Effector memory CD8-positive, alpha-beta T cell (primary cell): ENCODE measurements at regions not wholly inside any gene's neighbourhood (a gene's known extent, or its start where the extent isn't known, plus 50 kb on each side); places are given as distances from the start of the nearest gene placed in this dataset.
"Not testable (repeated sequence)": the region's sequence is repeated elsewhere in the genome, so short reads cannot be mapped to it uniquely, and the experiment has no call there.

ENCODE experiments used
- ATAC-seq: fragments of 150-1000 bp; cut with Tn5 transposase; replicated peaks from 2 replicates; pipeline ENCODE4 v1.10.0; 2021; ENCODE audit warnings: mild to moderate bottlenecking, moderate library complexity
- DNase-seq, 3 experiments: peaks; one replicate each; pipeline ENCODE4 v3.0.0; 2021
- H3K27ac Mint-ChIP-seq, 2 donors: one replicate each; pipeline ENCODE4 v1.8.0; 2022; ENCODE audit warnings: mild to moderate bottlenecking in 2 of 2, mixed read lengths in 2 of 2, moderate library complexity in 2 of 2
- H3K27me3 Mint-ChIP-seq, 2 donors: one replicate each; pipeline ENCODE4 v1.8.0; 2022; ENCODE audit warnings: mixed read lengths in 2 of 2
- H3K36me3 Mint-ChIP-seq: one replicate; pipeline ENCODE4 v1.8.0; 2022; ENCODE audit warnings: mild to moderate bottlenecking, moderate library complexity, mixed read lengths; ENCODE audit not compliant: insufficient read depth
- H3K4me1 Mint-ChIP-seq, 2 donors: one replicate each; pipeline ENCODE4 v1.8.0; 2022; ENCODE audit warnings: low read depth in 2 of 2, mixed read lengths in 2 of 2
- H3K4me3 Mint-ChIP-seq, 2 donors: one replicate each; pipeline ENCODE4 v1.8.0; 2022; ENCODE audit warnings: mild to moderate bottlenecking in 2 of 2, mixed read lengths in 2 of 2, moderate library complexity in 2 of 2
- H3K9me3 Mint-ChIP-seq, 2 donors: one replicate each; pipeline ENCODE4 v1.8.0; 2022; ENCODE audit warnings: mixed read lengths in 2 of 2

- no peak overlapping the region for H3K27ac Mint-ChIP-seq
- ATAC-seq (no peak), DNase-seq (no peak)
- H3K4me3 Mint-ChIP-seq, result no peak overlapping the region
- H3K27me3 Mint-ChIP-seq, result peaks cover 0 to 20% of the 10 kb centered on the region in 2 donors
- no peaks in the 10 kb centered on the region for H3K4me1 Mint-ChIP-seq
- peaks cover 2 to 5% of the 10 kb centered on the region in 2 donors for H3K9me3 Mint-ChIP-seq
- no peaks in the 10 kb centered on the region for H3K36me3 Mint-ChIP-seq
These were observed 238.6 kb downstream of the MEX3B start for GRCh38 chr15:81807186-81807585.

DNA sequence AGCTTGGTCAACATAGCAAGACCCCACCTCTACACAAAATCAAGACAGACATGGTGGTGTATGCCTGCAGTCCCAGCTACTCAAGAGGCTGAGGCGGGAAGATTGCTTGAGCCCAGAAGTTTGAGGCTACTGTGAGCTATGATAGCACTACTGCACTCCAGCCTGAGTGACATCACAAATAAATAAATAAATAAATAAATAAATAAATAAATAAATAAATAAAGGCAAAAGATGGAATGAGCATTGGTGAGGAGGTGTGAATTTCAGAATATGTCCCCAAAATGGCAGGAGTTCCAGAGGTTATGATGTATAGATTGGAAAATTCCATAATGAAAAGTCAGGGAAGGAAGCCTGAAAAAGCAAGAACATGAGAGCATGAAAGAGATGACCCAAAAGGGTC lies 249.9 kb downstream of the MEX3B start:
- Mint-ChIP-seq H3K4me1 (no peaks in the 10 kb centered on the region), H3K36me3 (no peaks in the 10 kb centered on the region), H3K27ac (no peak overlapping the region), H3K4me3 (no peak overlapping the region), H3K9me3 (peaks cover 0 to 1% of the 10 kb centered on the region in 2 donors), H3K27me3 (no peaks in the 10 kb centered on the region)
- no peak for DNase-seq
- ATAC-seq, result no peak

GRCh38 chr15:81792646-81793045 lies 253.2 kb downstream of the MEX3B start:
- H3K4me1 Mint-ChIP-seq, result no peaks in the 10 kb centered on the region
- no peaks in the 10 kb centered on the region for H3K36me3 Mint-ChIP-seq
- no peak for DNase-seq
- H3K4me3 Mint-ChIP-seq, result no peak overlapping the region
- peaks cover 0 to 1% of the 10 kb centered on the region in 2 donors for H3K9me3 Mint-ChIP-seq
- no peak for ATAC-seq
- peaks cover 0 to 6% of the 10 kb centered on the region in 2 donors for H3K27me3 Mint-ChIP-seq
- no peak overlapping the region for H3K27ac Mint-ChIP-seq

DNA sequence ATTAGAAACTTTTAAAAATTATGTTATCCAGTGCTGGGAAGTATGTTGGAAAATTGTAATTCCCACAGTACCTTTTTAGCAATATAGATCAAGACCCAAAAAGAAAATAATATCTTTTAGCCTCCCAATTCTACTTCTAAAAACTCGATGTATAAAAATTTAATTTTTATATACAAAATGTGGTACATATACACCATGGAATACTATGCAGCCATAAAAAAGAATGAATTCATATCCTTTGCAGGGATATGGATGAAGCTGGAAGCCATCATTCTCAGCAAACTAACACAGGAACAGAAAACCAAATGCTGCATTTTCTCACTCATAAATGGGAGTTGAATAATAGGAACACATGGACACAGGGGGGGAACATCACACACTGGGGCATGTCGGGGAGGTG lies 254.5 kb downstream of the MEX3B start:
- H3K9me3 Mint-ChIP-seq, DNase-seq, H3K27me3 Mint-ChIP-seq, H3K36me3 Mint-ChIP-seq, H3K27ac Mint-ChIP-seq, H3K4me3 Mint-ChIP-seq, H3K4me1 Mint-ChIP-seq, ATAC-seq: not testable (repeated sequence)

GRCh38 chr15:81789403-81789802 lies 256.4 kb downstream of the MEX3B start:
- Mint-ChIP-seq H3K27me3 (peaks cover 0 to 9% of the 10 kb centered on the region in 2 donors), H3K27ac (no peak overlapping the region), H3K4me3 (no peak overlapping the region), H3K9me3 (no peaks in the 10 kb centered on the region), H3K4me1 (no peaks in the 10 kb centered on the region), H3K36me3 (no peaks in the 10 kb centered on the region)
- no peak for DNase-seq
- no peak for ATAC-seq

DNA sequence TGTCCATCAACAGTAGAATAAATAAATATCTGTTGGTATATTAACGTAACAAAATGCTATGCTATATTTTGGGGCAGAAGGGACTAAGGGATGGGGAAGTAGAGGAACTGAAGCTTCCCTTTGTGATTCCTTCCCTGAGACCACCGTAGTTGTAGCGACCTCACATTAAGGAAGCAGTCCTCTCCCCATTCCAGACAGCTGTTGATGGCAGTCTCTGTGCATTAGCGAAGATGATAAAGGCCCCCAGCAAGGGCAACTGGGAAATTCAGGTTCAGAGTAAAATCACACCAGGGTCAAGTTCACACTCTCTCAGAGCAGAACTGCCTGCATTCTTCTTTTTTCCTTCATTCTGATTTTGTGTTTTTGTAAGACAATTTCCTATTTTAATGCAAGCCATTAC lies 259.0 kb downstream of the MEX3B start:
- peaks cover 0 to 30% of the 10 kb centered on the region in 2 donors for H3K27me3 Mint-ChIP-seq
- DNase-seq, result no peak
- H3K9me3 Mint-ChIP-seq, result no peaks in the 10 kb centered on the region
- H3K4me1 Mint-ChIP-seq, result no peaks in the 10 kb centered on the region
- H3K4me3 Mint-ChIP-seq, result no peak overlapping the region
- H3K36me3 Mint-ChIP-seq, result no peaks in the 10 kb centered on the region
- no peak overlapping the region for H3K27ac Mint-ChIP-seq
- no peak for ATAC-seq

DNA sequence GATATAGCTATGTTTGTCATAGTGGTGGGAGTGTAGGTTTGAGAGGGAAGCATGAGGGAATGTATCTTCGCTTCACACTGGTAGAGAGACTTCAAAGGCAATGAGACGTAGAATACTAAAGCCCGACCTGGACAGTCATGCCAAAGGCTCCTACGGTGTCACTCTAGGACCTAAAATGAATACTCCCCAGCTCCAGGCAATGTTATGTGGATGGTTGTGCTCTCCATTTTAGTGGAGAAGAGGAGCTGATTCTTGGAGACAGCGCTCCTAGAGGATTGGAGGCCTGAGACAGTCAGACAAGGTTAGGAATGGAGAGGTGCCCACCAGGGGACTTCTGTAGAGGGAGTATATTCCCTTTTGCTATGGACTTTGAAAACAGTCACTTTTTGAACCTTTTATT lies 260.1 kb downstream of the MEX3B start:
- Mint-ChIP-seq H3K36me3 (no peaks in the 10 kb centered on the region), H3K9me3 (no peaks in the 10 kb centered on the region), H3K27ac (no peak overlapping the region), H3K4me1 (no peaks in the 10 kb centered on the region), H3K27me3 (peaks cover 0 to 40% of the 10 kb centered on the region in 2 donors), H3K4me3 (no peak overlapping the region)
- DNase-seq (no peak), ATAC-seq (no peak)

DNA sequence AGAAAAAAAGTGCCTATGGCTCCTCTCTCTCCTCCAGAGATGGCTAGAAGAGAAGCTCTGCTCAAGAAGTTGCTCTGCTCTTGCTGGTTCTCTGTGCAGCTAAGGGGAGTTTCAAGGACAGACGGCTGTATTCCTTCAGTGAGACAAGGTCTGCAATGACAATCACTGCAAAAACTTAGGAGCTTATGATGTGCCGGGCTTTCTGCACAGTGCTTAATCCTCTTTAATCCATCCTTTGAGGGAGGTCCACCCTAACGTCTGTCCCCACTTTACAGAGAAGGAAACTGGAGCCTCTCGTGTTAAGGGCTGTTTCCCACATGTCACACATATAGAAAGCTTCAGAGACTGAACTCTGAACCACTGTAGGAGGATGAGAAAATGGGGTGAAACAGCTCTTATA lies 260.6 kb downstream of the MEX3B start:
- Mint-ChIP-seq H3K4me3 (no peak overlapping the region), H3K36me3 (no peaks in the 10 kb centered on the region), H3K9me3 (no peaks in the 10 kb centered on the region), H3K27ac (no peak overlapping the region), H3K4me1 (no peaks in the 10 kb centered on the region), H3K27me3 (peaks cover 0 to 45% of the 10 kb centered on the region in 2 donors)
- DNase-seq, result no peak
- no peak for ATAC-seq

GRCh38 chr15:81784751-81785150 lies 261.1 kb downstream of the MEX3B start:
- Mint-ChIP-seq H3K4me3 (no peak overlapping the region), H3K4me1 (no peaks in the 10 kb centered on the region), H3K27ac (no peak overlapping the region), H3K9me3 (no peaks in the 10 kb centered on the region), H3K27me3 (peaks cover 0 to 48% of the 10 kb centered on the region in 2 donors), H3K36me3 (no peaks in the 10 kb centered on the region)
- ATAC-seq (no peak), DNase-seq (no peak)

GRCh38 chr15:81783586-81783985 lies 262.2 kb downstream of the MEX3B start:
- H3K27me3 Mint-ChIP-seq, result peaks cover 0 to 52% of the 10 kb centered on the region in 2 donors
- no peaks in the 10 kb centered on the region for H3K9me3 Mint-ChIP-seq
- no peaks in the 10 kb centered on the region for H3K36me3 Mint-ChIP-seq
- no peaks in the 10 kb centered on the region for H3K4me1 Mint-ChIP-seq
- ATAC-seq (no peak), DNase-seq (no peak)
- H3K4me3 Mint-ChIP-seq, result no peak overlapping the region
- no peak overlapping the region for H3K27ac Mint-ChIP-seq

GRCh38 chr15:81783076-81783475 lies 262.7 kb downstream of the MEX3B start:
- ATAC-seq (no peak), DNase-seq (no peak)
- H3K9me3 Mint-ChIP-seq, result no peaks in the 10 kb centered on the region
- H3K4me3 Mint-ChIP-seq, result no peak overlapping the region
- peaks cover 0 to 56% of the 10 kb centered on the region in 2 donors for H3K27me3 Mint-ChIP-seq
- H3K36me3 Mint-ChIP-seq, result no peaks in the 10 kb centered on the region
- H3K27ac Mint-ChIP-seq, result no peak overlapping the region
- no peaks in the 10 kb centered on the region for H3K4me1 Mint-ChIP-seq

GRCh38 chr15:81781395-81781794 lies 264.4 kb downstream of the MEX3B start:
- H3K27ac Mint-ChIP-seq, result peak overlapping the region in 1 of 2 donors; percentile 18
- no peak overlapping the region for H3K4me3 Mint-ChIP-seq
- H3K36me3 Mint-ChIP-seq, result no peaks in the 10 kb centered on the region
- H3K9me3 Mint-ChIP-seq, result no peaks in the 10 kb centered on the region
- DNase-seq (no peak), ATAC-seq (no peak)
- peaks cover 0 to 63% of the 10 kb centered on the region in 2 donors for H3K27me3 Mint-ChIP-seq
- no peaks in the 10 kb centered on the region for H3K4me1 Mint-ChIP-seq

- DNase-seq (no peak), ATAC-seq (no peak)
- no peaks in the 10 kb centered on the region for H3K9me3 Mint-ChIP-seq
- peaks cover 0 to 63% of the 10 kb centered on the region in 2 donors for H3K27me3 Mint-ChIP-seq
- H3K4me1 Mint-ChIP-seq, result no peaks in the 10 kb centered on the region
- no peaks in the 10 kb centered on the region for H3K36me3 Mint-ChIP-seq
- H3K27ac Mint-ChIP-seq, result no peak overlapping the region
- H3K4me3 Mint-ChIP-seq, result no peak overlapping the region
These were observed 264.9 kb downstream of the MEX3B start for GRCh38 chr15:81780966-81781365.

GRCh38 chr15:81779181-81779580 lies 266.6 kb downstream of the MEX3B start:
- Mint-ChIP-seq H3K27ac (no peak overlapping the region), H3K4me1 (no peaks in the 10 kb centered on the region), H3K27me3 (peaks cover 0 to 58% of the 10 kb centered on the region in 2 donors), H3K36me3 (no peaks in the 10 kb centered on the region), H3K9me3 (no peaks in the 10 kb centered on the region), H3K4me3 (no peak overlapping the region)
- DNase-seq (no peak), ATAC-seq (no peak)

DNA sequence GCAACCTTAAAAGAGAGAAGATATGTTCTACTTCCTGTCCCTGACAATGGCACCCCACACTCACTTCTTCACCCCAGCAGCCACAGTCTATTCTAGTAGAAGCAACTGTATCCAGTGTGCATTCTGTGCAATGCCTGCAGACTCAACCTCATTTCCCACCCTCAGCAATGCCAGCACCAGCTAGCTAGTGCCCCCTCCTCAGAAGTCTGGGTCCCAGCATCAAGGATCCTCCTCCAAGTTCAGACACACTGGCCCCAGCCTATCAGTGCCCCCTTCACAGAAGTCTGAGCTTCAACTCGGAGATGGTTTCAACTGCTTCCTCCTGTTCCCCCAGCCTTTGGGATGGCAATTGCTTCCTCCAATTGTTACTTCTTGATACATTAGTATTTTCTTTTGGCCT lies 268.3 kb downstream of the MEX3B start:
- Mint-ChIP-seq H3K9me3 (no peaks in the 10 kb centered on the region), H3K4me3 (no peak overlapping the region), H3K27me3 (peaks cover 0 to 46% of the 10 kb centered on the region in 2 donors), H3K36me3 (no peaks in the 10 kb centered on the region), H3K27ac (no peak overlapping the region), H3K4me1 (no peaks in the 10 kb centered on the region)
- no peak for DNase-seq
- ATAC-seq, result no peak
